MCF 10A (cell line): ENCODE measurements at regions not wholly inside any gene's neighbourhood (a gene's known extent, or its start where the extent isn't known, plus 50 kb on each side); places are given as distances from the start of the nearest gene placed in this dataset.

Experiments used
- BruUV-seq: library from RNA; stranded (reverse); fragments of 400-500 nt; replicated peaks from 2 replicates; lab custom pipeline; 2021; lab: Mats Ljungman, UMichigan
- CTCF ChIA-PET: fragments of 300-600 bp; sonication (Branson Sonifier 250); formaldehyde crosslinking; extraction: SDS; loops from one replicate; lab custom pipeline; 2021; ENCODE audit warnings: antibody characterized with exemption, inconsistent platforms; lab: Yijun Ruan, JAX
- POLR2A ChIA-PET: fragments of 300-600, 350-650 bp; sonication (Branson Sonifier 250); formaldehyde crosslinking; extraction: SDS; loops from one replicate; lab custom pipeline; 2020; ENCODE audit warnings: antibody characterized with exemption, inconsistent platforms; lab: Yijun Ruan, JAX
- DNase-seq: peaks from one replicate; pipeline ENCODE4 v3.0.0-alpha.2; 2018; ENCODE audit not compliant: unreplicated experiment
- H3K27ac Mint-ChIP-seq: one replicate; pipeline ENCODE4 v1.8.0; 2022; ENCODE audit warnings: mild to moderate bottlenecking, low read depth, mixed read lengths; ENCODE audit not compliant: unreplicated experiment
- H3K27me3 Mint-ChIP-seq: one replicate; pipeline ENCODE4 v1.8.0; 2022; ENCODE audit warnings: mixed read lengths; ENCODE audit not compliant: insufficient read depth, unreplicated experiment
- H3K36me3 Mint-ChIP-seq: one replicate; pipeline ENCODE4 v1.8.0; 2022; ENCODE audit warnings: mild to moderate bottlenecking, moderate library complexity, mixed read lengths; ENCODE audit not compliant: insufficient read depth, unreplicated experiment
- H3K4me1 Mint-ChIP-seq: one replicate; pipeline ENCODE4 v1.8.0; 2022; ENCODE audit warnings: mixed read lengths; ENCODE audit not compliant: insufficient read depth, unreplicated experiment
- H3K4me3 Mint-ChIP-seq: one replicate; pipeline ENCODE4 v1.8.0; 2022; ENCODE audit warnings: mild to moderate bottlenecking, moderate library complexity, mixed read lengths; ENCODE audit not compliant: unreplicated experiment
- H3K9me3 Mint-ChIP-seq: one replicate; pipeline ENCODE4 v1.8.0; 2022; ENCODE audit warnings: mixed read lengths; ENCODE audit not compliant: unreplicated experiment
- intact Hi-C: fragments of 100-400 bp; cut with micrococcal nuclease; formaldehyde crosslinking; loops from 2 replicates; pipeline ENCODE4 v1.14.1; 2022
- TF ChIP-seq, protein P1 (sequence below): fragments of 200-600 bp; IDR thresholded peaks from one replicate; pipeline ENCODE4 v1.8.0; 2022; ENCODE audit warnings: antibody characterized with exemption, mild to moderate bottlenecking; ENCODE audit not compliant: unreplicated experiment

- no TSS peak for BruUV-seq
- H3K27me3 Mint-ChIP-seq = no peaks in the 10 kb centered on the region
- DNase-seq = no peak
- no peaks in the 10 kb centered on the region for H3K4me1 Mint-ChIP-seq
- H3K4me3 Mint-ChIP-seq = no peak overlapping the region
- TF ChIP-seq, protein P1, sequence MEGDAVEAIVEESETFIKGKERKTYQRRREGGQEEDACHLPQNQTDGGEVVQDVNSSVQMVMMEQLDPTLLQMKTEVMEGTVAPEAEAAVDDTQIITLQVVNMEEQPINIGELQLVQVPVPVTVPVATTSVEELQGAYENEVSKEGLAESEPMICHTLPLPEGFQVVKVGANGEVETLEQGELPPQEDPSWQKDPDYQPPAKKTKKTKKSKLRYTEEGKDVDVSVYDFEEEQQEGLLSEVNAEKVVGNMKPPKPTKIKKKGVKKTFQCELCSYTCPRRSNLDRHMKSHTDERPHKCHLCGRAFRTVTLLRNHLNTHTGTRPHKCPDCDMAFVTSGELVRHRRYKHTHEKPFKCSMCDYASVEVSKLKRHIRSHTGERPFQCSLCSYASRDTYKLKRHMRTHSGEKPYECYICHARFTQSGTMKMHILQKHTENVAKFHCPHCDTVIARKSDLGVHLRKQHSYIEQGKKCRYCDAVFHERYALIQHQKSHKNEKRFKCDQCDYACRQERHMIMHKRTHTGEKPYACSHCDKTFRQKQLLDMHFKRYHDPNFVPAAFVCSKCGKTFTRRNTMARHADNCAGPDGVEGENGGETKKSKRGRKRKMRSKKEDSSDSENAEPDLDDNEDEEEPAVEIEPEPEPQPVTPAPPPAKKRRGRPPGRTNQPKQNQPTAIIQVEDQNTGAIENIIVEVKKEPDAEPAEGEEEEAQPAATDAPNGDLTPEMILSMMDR = no peak
- ChIA-PET CTCF (no interaction called here), POLR2A (no interaction called here)
- no peaks in the 10 kb centered on the region for H3K36me3 Mint-ChIP-seq
- peaks cover 13% of the 10 kb centered on the region for H3K9me3 Mint-ChIP-seq
- no peak overlapping the region for H3K27ac Mint-ChIP-seq
- intact Hi-C loops = no loop called here
These were observed 266.3 kb downstream of the PCDH20 start for GRCh38 chr13:61149331-61149730.

GRCh38 chr13:61148691-61149315 lies 266.8 kb downstream of the PCDH20 start:
- ChIA-PET CTCF (no interaction called here), POLR2A (no interaction called here)
- Mint-ChIP-seq H3K9me3 (peaks cover 15% of the 10 kb centered on the region), H3K27ac (no peak overlapping the region), H3K4me1 (no peaks in the 10 kb centered on the region), H3K27me3 (no peaks in the 10 kb centered on the region), H3K4me3 (no peak overlapping the region), H3K36me3 (no peaks in the 10 kb centered on the region)
- intact Hi-C loops = no loop called here
- BruUV-seq = no TSS peak
- no peak for DNase-seq
- TF ChIP-seq, protein P1 = no peak

DNA sequence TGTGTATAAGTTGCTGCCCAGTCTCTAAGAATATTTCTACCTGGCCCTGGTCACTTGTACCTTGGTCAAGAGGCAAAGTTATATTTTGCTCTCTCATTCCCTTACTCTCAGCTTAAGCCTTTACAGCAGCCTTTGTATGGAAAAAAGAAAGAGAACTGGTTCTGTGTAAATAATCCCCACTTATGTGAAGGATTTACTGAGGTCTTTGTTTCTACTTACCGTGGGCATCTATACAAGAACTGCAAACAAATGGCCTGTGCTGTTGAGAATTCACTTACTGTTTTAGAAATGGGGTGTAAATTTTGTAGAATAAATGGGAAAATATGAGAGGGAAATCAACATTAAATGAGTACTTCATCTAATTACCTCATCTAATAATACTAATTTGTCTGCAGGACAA lies 267.4 kb downstream of the PCDH20 start:
- H3K9me3 Mint-ChIP-seq = peaks cover 16% of the 10 kb centered on the region
- no peaks in the 10 kb centered on the region for H3K4me1 Mint-ChIP-seq
- POLR2A ChIA-PET = no interaction called here
- TF ChIP-seq, protein P1 = no peak
- no peak overlapping the region for H3K27ac Mint-ChIP-seq
- BruUV-seq = no TSS peak
- H3K4me3 Mint-ChIP-seq = no peak overlapping the region
- intact Hi-C loops = no loop called here
- no peaks in the 10 kb centered on the region for H3K27me3 Mint-ChIP-seq
- H3K36me3 Mint-ChIP-seq = no peaks in the 10 kb centered on the region
- CTCF ChIA-PET = no interaction called here
- no peak for DNase-seq

DNA sequence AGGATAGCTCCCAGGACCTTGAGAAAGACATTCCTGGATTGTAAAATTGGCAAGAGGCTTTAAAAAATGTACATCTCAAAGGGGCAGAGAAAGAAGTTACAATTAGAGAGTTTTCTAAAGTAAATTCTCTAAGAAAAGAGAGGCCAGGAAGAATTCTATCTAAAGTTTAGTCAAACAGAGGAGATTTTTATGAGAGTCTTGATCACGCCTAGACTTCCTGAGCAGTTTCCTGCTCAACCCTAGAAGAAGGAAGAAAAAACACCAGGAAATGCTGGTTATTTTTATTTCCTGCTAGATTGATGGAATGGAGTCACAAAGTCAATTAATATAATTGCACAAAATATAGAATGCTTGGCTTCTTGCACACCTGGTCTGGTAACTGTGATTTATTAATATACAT lies 269.1 kb downstream of the PCDH20 start:
- Mint-ChIP-seq H3K27ac (no peak overlapping the region), H3K9me3 (peaks cover 16% of the 10 kb centered on the region), H3K27me3 (no peaks in the 10 kb centered on the region), H3K4me3 (no peak overlapping the region), H3K36me3 (no peaks in the 10 kb centered on the region), H3K4me1 (no peaks in the 10 kb centered on the region)
- no peak for DNase-seq
- intact Hi-C loops = no loop called here
- ChIA-PET POLR2A (no interaction called here), CTCF (no interaction called here)
- no TSS peak for BruUV-seq
- TF ChIP-seq, protein P1 = no peak
